ENCODE measurements at regions not wholly inside any gene's neighbourhood (a gene's known extent, or its start where the extent isn't known, plus 50 kb on each side); places are given as distances from the start of the nearest gene placed in this dataset.

DNA sequence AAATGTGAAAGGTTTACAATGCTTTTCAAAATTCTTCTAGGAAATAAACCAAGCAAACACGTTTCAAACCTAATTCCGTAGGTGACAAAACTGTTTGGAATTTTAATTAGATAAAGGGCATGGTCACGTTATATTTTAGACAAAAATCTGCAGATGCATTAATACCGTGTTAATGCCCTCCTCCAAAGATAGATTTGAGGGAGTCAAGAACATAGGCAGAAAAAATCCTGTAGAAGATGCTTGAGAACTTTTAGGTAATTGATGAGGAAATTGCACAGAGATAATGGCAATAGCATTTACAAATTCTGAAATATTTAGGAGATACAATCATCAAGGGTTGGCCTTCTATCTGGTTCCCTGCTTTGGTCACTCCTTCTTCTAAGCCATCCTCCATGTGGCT is 212.6 kb downstream of the TMTC3 start:
- TF ChIP-seq, protein P1, sequence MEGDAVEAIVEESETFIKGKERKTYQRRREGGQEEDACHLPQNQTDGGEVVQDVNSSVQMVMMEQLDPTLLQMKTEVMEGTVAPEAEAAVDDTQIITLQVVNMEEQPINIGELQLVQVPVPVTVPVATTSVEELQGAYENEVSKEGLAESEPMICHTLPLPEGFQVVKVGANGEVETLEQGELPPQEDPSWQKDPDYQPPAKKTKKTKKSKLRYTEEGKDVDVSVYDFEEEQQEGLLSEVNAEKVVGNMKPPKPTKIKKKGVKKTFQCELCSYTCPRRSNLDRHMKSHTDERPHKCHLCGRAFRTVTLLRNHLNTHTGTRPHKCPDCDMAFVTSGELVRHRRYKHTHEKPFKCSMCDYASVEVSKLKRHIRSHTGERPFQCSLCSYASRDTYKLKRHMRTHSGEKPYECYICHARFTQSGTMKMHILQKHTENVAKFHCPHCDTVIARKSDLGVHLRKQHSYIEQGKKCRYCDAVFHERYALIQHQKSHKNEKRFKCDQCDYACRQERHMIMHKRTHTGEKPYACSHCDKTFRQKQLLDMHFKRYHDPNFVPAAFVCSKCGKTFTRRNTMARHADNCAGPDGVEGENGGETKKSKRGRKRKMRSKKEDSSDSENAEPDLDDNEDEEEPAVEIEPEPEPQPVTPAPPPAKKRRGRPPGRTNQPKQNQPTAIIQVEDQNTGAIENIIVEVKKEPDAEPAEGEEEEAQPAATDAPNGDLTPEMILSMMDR (IDR thresholded peaks at IDR 0.05): no peak
- no peak for TF ChIP-seq EZH2 (IDR thresholded peaks at IDR 0.05)
